SK-N-SH treated with all-trans-retinoic acid at 6 μM for 48 hours (cell line): ENCODE measurements at regions not wholly inside any gene's neighbourhood (a gene's known extent, or its start where the extent isn't known, plus 50 kb on each side); places are given as distances from the start of the nearest gene placed in this dataset.
"Not testable (repeated sequence)": the region's sequence is repeated elsewhere in the genome, so short reads cannot be mapped to it uniquely, and the experiment has no call there.

Experiments
- ATAC-seq: fragments of 200-7000 bp; cut with Tn5 transposase; 3 replicates; pipeline ENCODE4 v1.9.1; 2020; ENCODE audit warnings: mild to moderate bottlenecking, moderate library complexity
- ARNTL ChIP-seq: fragments of 450-650 bp; formaldehyde crosslinking; IDR thresholded peaks from 2 replicates; pipeline ENCODE4 v1.5.0; 2020; ENCODE audit warnings: low read depth, mild to moderate bottlenecking, moderate library complexity, borderline replicate concordance
- BACH2 ChIP-seq: fragments of 250-450 bp; sonication (Bioruptor Pico); IDR thresholded peaks from 2 replicates; pipeline ENCODE4 v1.9.0; 2021; ENCODE audit warnings: mild to moderate bottlenecking, borderline replicate concordance
- CREB5 ChIP-seq: fragments of 250-450 bp; sonication (Bioruptor Pico); IDR thresholded peaks from 2 replicates; pipeline ENCODE4 v1.5.1; 2020; ENCODE audit warnings: low read depth, mild to moderate bottlenecking, moderate library complexity
- CSDC2 ChIP-seq: fragments of 250-450 bp; sonication (Bioruptor Pico); IDR thresholded peaks from 2 replicates; pipeline ENCODE4 v1.5.0; 2020; ENCODE audit warnings: mild to moderate bottlenecking, moderate library complexity
- CSRNP3 ChIP-seq: fragments of 250-450 bp; sonication (Bioruptor Pico); IDR thresholded peaks from 2 replicates; pipeline ENCODE4 v1.5.1; 2021; ENCODE audit warnings: mild to moderate bottlenecking, moderate library complexity
- ESRRG ChIP-seq: fragments of 250-450 bp; sonication (Bioruptor Pico); IDR thresholded peaks from 2 replicates; pipeline ENCODE4 v1.6.1; 2021; ENCODE audit warnings: mild to moderate bottlenecking
- GLIS3 ChIP-seq: fragments of 250-450 bp; sonication (Bioruptor Pico); IDR thresholded peaks from 2 replicates; pipeline ENCODE4 v1.5.0; 2020; ENCODE audit warnings: mild to moderate bottlenecking, moderate library complexity
- ISL1 ChIP-seq: fragments of 250-450 bp; sonication (Bioruptor Pico); IDR thresholded peaks from 2 replicates; pipeline ENCODE4 v2.1.2; 2022; ENCODE audit warnings: mild to moderate bottlenecking, moderate library complexity
- OSR1 ChIP-seq: fragments of 250-450 bp; sonication (Bioruptor Pico); IDR thresholded peaks from 2 replicates; pipeline ENCODE4 v1.8.0; 2022; ENCODE audit warnings: moderate library complexity, mild to moderate bottlenecking, inconsistent platforms
- PPARA ChIP-seq: fragments of 250-450 bp; sonication (Bioruptor Pico); IDR thresholded peaks from 2 replicates; pipeline ENCODE4 v1.5.0; 2020; ENCODE audit warnings: mild to moderate bottlenecking, borderline replicate concordance
- RARB ChIP-seq: fragments of 250-450 bp; sonication (Bioruptor Pico); IDR thresholded peaks from 2 replicates; pipeline ENCODE4 v1.8.0; 2021; ENCODE audit warnings: mild to moderate bottlenecking, moderate library complexity
- SNAI2 ChIP-seq: fragments of 250-450 bp; sonication (Bioruptor Pico); IDR thresholded peaks from 2 replicates; pipeline ENCODE4 v1.5.0; 2020; ENCODE audit warnings: mild to moderate bottlenecking, moderate library complexity
- TCF4 ChIP-seq: fragments of 250-450 bp; sonication (Bioruptor Pico); IDR thresholded peaks from 2 replicates; pipeline ENCODE4 v1.8.0; 2021; ENCODE audit warnings: mild to moderate bottlenecking, moderate library complexity, borderline replicate concordance
- TOX ChIP-seq: fragments of 250-450 bp; sonication (Bioruptor Pico); IDR thresholded peaks from 2 replicates; pipeline ENCODE4 v1.8.0; 2021; ENCODE audit warnings: mild to moderate bottlenecking, moderate library complexity, borderline replicate concordance
- TSHZ2 ChIP-seq: fragments of 250-450 bp; sonication (Bioruptor Pico); IDR thresholded peaks from 2 replicates; pipeline ENCODE4 v1.5.0; 2020; ENCODE audit warnings: mild to moderate bottlenecking, moderate library complexity
- ZC3H10 ChIP-seq: fragments of 250-450 bp; sonication (Bioruptor Pico); IDR thresholded peaks from 2 replicates; pipeline ENCODE4 v1.5.1; 2021; ENCODE audit warnings: mild to moderate bottlenecking, moderate library complexity
- ZFP3 ChIP-seq: fragments of 250-450 bp; sonication (Bioruptor Pico); IDR thresholded peaks from 2 replicates; pipeline ENCODE4 v1.5.0; 2020; ENCODE audit warnings: mild to moderate bottlenecking, moderate library complexity
- ZFP30 ChIP-seq: fragments of 450-650 bp; formaldehyde crosslinking; IDR thresholded peaks from 2 replicates; pipeline ENCODE4 v1.5.0; 2022; ENCODE audit warnings: mild to moderate bottlenecking, moderate library complexity
- ZNF565 ChIP-seq: fragments of 450-650 bp; formaldehyde crosslinking; conservative IDR thresholded peaks from 2 replicates; pipeline ENCODE4 v1.5.0; 2020; ENCODE audit warnings: low read depth, mild to moderate bottlenecking, moderate library complexity
- ZNF70 ChIP-seq: fragments of 450-650 bp; formaldehyde crosslinking; IDR thresholded peaks from 2 replicates; pipeline ENCODE4 v1.5.0; 2020; ENCODE audit warnings: mild to moderate bottlenecking, moderate library complexity

- TF ChIP-seq ZC3H10: no peak
- TF ChIP-seq OSR1 (CRISPR knock-in tag): no peak
- no peak for TF ChIP-seq TOX (CRISPR knock-in tag)
- TF ChIP-seq ARNTL: no peak
- no peak for TF ChIP-seq ZNF70 (CRISPR knock-in tag)
These were observed 711.2 kb upstream of the NRP1 start (continued) for GRCh38 chr10:34045571-34046190.

- TF ChIP-seq CREB5 (CRISPR knock-in tag) (no peak), TSHZ2 (CRISPR knock-in tag) (no peak), ZNF565 (CRISPR knock-in tag) (no peak), ARNTL (no peak), SNAI2 (no peak), BACH2 (CRISPR knock-in tag) (no peak), OSR1 (CRISPR knock-in tag) (no peak), ZC3H10 (no peak), GLIS3 (CRISPR knock-in tag) (no peak), ISL1 (no peak), ESRRG (no peak), CSDC2 (CRISPR knock-in tag) (no peak), TOX (CRISPR knock-in tag) (no peak)
- ATAC-seq: no peak
These were observed 707.4 kb upstream of the NRP1 start for GRCh38 chr10:34041871-34042270.

GRCh38 chr10:34037499-34037898 lies 703.0 kb upstream of the NRP1 start:
- ATAC-seq: no peak
- TF ChIP-seq GLIS3 (CRISPR knock-in tag) (no peak), TSHZ2 (CRISPR knock-in tag) (no peak), PPARA (CRISPR knock-in tag) (no peak), SNAI2 (no peak), BACH2 (CRISPR knock-in tag) (no peak), CREB5 (CRISPR knock-in tag) (no peak), CSRNP3 (CRISPR knock-in tag) (no peak), ZNF70 (CRISPR knock-in tag) (no peak), ZC3H10 (no peak), TOX (CRISPR knock-in tag) (no peak), ZFP30 (CRISPR knock-in tag) (no peak), RARB (CRISPR knock-in tag) (no peak), TCF4 (CRISPR knock-in tag) (no peak), ZFP3 (CRISPR knock-in tag) (no peak), ESRRG (no peak)

GRCh38 chr10:34035241-34035790 lies 700.8 kb upstream of the NRP1 start:
- ATAC-seq: not testable (repeated sequence)
